ENCODE measurements at regions not wholly inside any gene's neighbourhood (a gene's known extent, or its start where the extent isn't known, plus 50 kb on each side); places are given as distances from the start of the nearest gene placed in this dataset.

GRCh38 chr2:52194342-52194741, 1162.4 kb upstream of the NRXN1 start:
- TF ChIP-seq POLR2A (IDR thresholded peaks at IDR 0.05), result no peak
- TF ChIP-seq, protein P1, sequence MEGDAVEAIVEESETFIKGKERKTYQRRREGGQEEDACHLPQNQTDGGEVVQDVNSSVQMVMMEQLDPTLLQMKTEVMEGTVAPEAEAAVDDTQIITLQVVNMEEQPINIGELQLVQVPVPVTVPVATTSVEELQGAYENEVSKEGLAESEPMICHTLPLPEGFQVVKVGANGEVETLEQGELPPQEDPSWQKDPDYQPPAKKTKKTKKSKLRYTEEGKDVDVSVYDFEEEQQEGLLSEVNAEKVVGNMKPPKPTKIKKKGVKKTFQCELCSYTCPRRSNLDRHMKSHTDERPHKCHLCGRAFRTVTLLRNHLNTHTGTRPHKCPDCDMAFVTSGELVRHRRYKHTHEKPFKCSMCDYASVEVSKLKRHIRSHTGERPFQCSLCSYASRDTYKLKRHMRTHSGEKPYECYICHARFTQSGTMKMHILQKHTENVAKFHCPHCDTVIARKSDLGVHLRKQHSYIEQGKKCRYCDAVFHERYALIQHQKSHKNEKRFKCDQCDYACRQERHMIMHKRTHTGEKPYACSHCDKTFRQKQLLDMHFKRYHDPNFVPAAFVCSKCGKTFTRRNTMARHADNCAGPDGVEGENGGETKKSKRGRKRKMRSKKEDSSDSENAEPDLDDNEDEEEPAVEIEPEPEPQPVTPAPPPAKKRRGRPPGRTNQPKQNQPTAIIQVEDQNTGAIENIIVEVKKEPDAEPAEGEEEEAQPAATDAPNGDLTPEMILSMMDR (IDR thresholded peaks at IDR 0.05), result no peak
